ENCODE measurements at regions not wholly inside any gene's neighbourhood (a gene's known extent, or its start where the extent isn't known, plus 50 kb on each side); places are given as distances from the start of the nearest gene placed in this dataset.

GRCh38 chr18:38186491-38186890 is 620.9 kb upstream of the CELF4 start:
- no peak overlapping the region for H3K4me3 Mint-ChIP-seq (ENCODE audit: unreplicated experiment)
- DNase-seq, result no peak
- intact Hi-C loops (cut with micrococcal nuclease; ENCODE audit: unreplicated experiment), result no loop called here
- no peaks in the 10 kb centered on the region for H3K27me3 Mint-ChIP-seq (ENCODE audit: insufficient read depth, unreplicated experiment)
- H3K36me3 ChIP-seq (ENCODE audit: control insufficient read depth, insufficient read depth, low read length), result no peaks in the 10 kb centered on the region
- H3K9me3 ChIP-seq, result no peaks in the 10 kb centered on the region
- no peaks in the 10 kb centered on the region for H3K4me1 Mint-ChIP-seq (ENCODE audit: low read depth, unreplicated experiment)
- ChIA-PET POLR2A (no interaction called here), CTCF (no interaction called here)
- H3K4me1 ChIP-seq, result no peaks in the 10 kb centered on the region
- H3K27me3 ChIP-seq (replicated peaks; ENCODE audit: control insufficient read depth, insufficient read depth, low read length), result no peaks in the 10 kb centered on the region
- no TSS peak for BruUV-seq (replicated peaks)
- H3K4me3 ChIP-seq (ENCODE audit: low read depth, low read length), result no peak overlapping the region
- H3K9me3 Mint-ChIP-seq (ENCODE audit: unreplicated experiment), result no peaks in the 10 kb centered on the region
- TF ChIP-seq CTCF (IDR thresholded peaks at IDR 0.05; ENCODE audit: insufficient read depth in 1 of 2, low read depth in 1 of 2, low read length in 1 of 2, severe bottlenecking in 1 of 2, unreplicated experiment in 1 of 2), result no peak
- no peak overlapping the region for H3K27ac Mint-ChIP-seq (ENCODE audit: unreplicated experiment)
- no peaks in the 10 kb centered on the region for H3K36me3 Mint-ChIP-seq (ENCODE audit: insufficient read depth, unreplicated experiment)

- intact Hi-C loops (cut with micrococcal nuclease; ENCODE audit: unreplicated experiment), result no loop called here
- Mint-ChIP-seq H3K36me3 (ENCODE audit: insufficient read depth, unreplicated experiment) (no peaks in the 10 kb centered on the region), H3K4me3 (ENCODE audit: unreplicated experiment) (no peak overlapping the region), H3K27ac (ENCODE audit: unreplicated experiment) (no peak overlapping the region), H3K27me3 (ENCODE audit: insufficient read depth, unreplicated experiment) (peaks cover 2% of the 10 kb centered on the region), H3K9me3 (ENCODE audit: unreplicated experiment) (no peaks in the 10 kb centered on the region), H3K4me1 (ENCODE audit: low read depth, unreplicated experiment) (no peaks in the 10 kb centered on the region)
- DNase-seq, result no peak
- ChIA-PET CTCF (no interaction called here), POLR2A (no interaction called here)
- BruUV-seq (replicated peaks), result no TSS peak
- no peaks in the 10 kb centered on the region for H3K27me3 ChIP-seq (replicated peaks; ENCODE audit: control insufficient read depth, insufficient read depth, low read length)
- H3K36me3 ChIP-seq (ENCODE audit: control insufficient read depth, insufficient read depth, low read length), result no peaks in the 10 kb centered on the region
- H3K9me3 ChIP-seq, result no peaks in the 10 kb centered on the region
- H3K4me3 ChIP-seq (ENCODE audit: low read depth, low read length), result no peak overlapping the region
- no peaks in the 10 kb centered on the region for H3K4me1 ChIP-seq
- no peak for TF ChIP-seq CTCF (IDR thresholded peaks at IDR 0.05; ENCODE audit: insufficient read depth in 1 of 2, low read depth in 1 of 2, low read length in 1 of 2, severe bottlenecking in 1 of 2, unreplicated experiment in 1 of 2)
Observed at GRCh38 chr18:38174594-38174993, 609.0 kb upstream of the CELF4 start.

- no peak overlapping the region for H3K27ac Mint-ChIP-seq (ENCODE audit: unreplicated experiment)
- no peaks in the 10 kb centered on the region for H3K9me3 ChIP-seq
- H3K4me1 ChIP-seq, result no peaks in the 10 kb centered on the region
- no peaks in the 10 kb centered on the region for H3K27me3 ChIP-seq (replicated peaks; ENCODE audit: control insufficient read depth, insufficient read depth, low read length)
- POLR2A ChIA-PET, result no interaction called here
- no TSS peak for BruUV-seq (replicated peaks)
- H3K36me3 Mint-ChIP-seq (ENCODE audit: insufficient read depth, unreplicated experiment), result no peaks in the 10 kb centered on the region
- H3K36me3 ChIP-seq (ENCODE audit: control insufficient read depth, insufficient read depth, low read length), result no peaks in the 10 kb centered on the region
- CTCF ChIA-PET, result no interaction called here
- H3K9me3 Mint-ChIP-seq (ENCODE audit: unreplicated experiment), result no peaks in the 10 kb centered on the region
- intact Hi-C loops (cut with micrococcal nuclease; ENCODE audit: unreplicated experiment), result no loop called here
- no peak for TF ChIP-seq CTCF (IDR thresholded peaks at IDR 0.05; ENCODE audit: insufficient read depth in 1 of 2, low read depth in 1 of 2, low read length in 1 of 2, severe bottlenecking in 1 of 2, unreplicated experiment in 1 of 2)
- H3K27me3 Mint-ChIP-seq (ENCODE audit: insufficient read depth, unreplicated experiment), result peaks cover 2% of the 10 kb centered on the region
- H3K4me3 ChIP-seq (ENCODE audit: low read depth, low read length), result no peak overlapping the region
- H3K4me3 Mint-ChIP-seq (ENCODE audit: unreplicated experiment), result no peak overlapping the region
- DNase-seq, result no peak
- no peaks in the 10 kb centered on the region for H3K4me1 Mint-ChIP-seq (ENCODE audit: low read depth, unreplicated experiment)
Observed at GRCh38 chr18:38174173-38174572, 608.6 kb upstream of the CELF4 start.

All from Caco-2 (cell line).